ENCODE measurements at regions not wholly inside any gene's neighbourhood (a gene's known extent, or its start where the extent isn't known, plus 50 kb on each side); places are given as distances from the start of the nearest gene placed in this dataset.

GRCh38 chr4:20019310-20020015, 232.2 kb upstream of the SLIT2 start:
- Histone ChIP-seq H2AFZ (ENCODE audit: control insufficient read depth, low read depth, low read length) (no peak overlapping the region), H3K36me3 (ENCODE audit: control insufficient read depth in 2 of 2, insufficient read depth in 2 of 2, low read length in 1 of 2) (no peaks in the 10 kb centered on the region), H3K9ac (ENCODE audit: control insufficient read depth, insufficient read depth, low read length) (no peak overlapping the region), H3K27ac (ENCODE audit: control insufficient read depth, insufficient read depth) (no peak overlapping the region), H3K79me2 (ENCODE audit: control insufficient read depth, insufficient read depth, low read length) (no peaks in the 10 kb centered on the region), H3K4me2 (ENCODE audit: control insufficient read depth, insufficient read depth) (no peak overlapping the region), H3K4me1 (ENCODE audit: control insufficient read depth, insufficient read depth, low read length) (no peaks in the 10 kb centered on the region), H3K4me3 (no peak overlapping the region), H3K27me3 (replicated peaks in 1 of 2; ENCODE audit: control insufficient read depth in 2 of 2, insufficient read depth in 2 of 2, low read length in 1 of 2) (no peaks in the 10 kb centered on the region), H4K20me1 (ENCODE audit: control insufficient read depth, insufficient read depth) (no peaks in the 10 kb centered on the region), H3K9me3 (replicated peaks; ENCODE audit: control insufficient read depth, insufficient read depth, low read length) (no peaks in the 10 kb centered on the region)
- BruUV-seq (replicated peaks): no TSS peak
- TF ChIP-seq POU2F2 (IDR thresholded peaks at IDR 0.05; ENCODE audit: borderline replicate concordance, low read depth, low read length): no peak
- TF ChIP-seq ZSCAN29 (IDR thresholded peaks at IDR 0.05): no peak
- TF ChIP-seq LARP7 (IDR thresholded peaks at IDR 0.05): no peak
- TF ChIP-seq NFYB (IDR thresholded peaks at IDR 0.05; ENCODE audit: insufficient read depth, low read depth, low read length): no peak
- TF ChIP-seq ZZZ3 (IDR thresholded peaks at IDR 0.05; ENCODE audit: control insufficient read depth, insufficient read length, low read depth): no peak
- no peak for TF ChIP-seq BCL3 (IDR thresholded peaks at IDR 0.05; ENCODE audit: borderline replicate concordance, insufficient read depth, low read depth, low read length, poor library complexity, severe bottlenecking)
- TF ChIP-seq, protein P1, sequence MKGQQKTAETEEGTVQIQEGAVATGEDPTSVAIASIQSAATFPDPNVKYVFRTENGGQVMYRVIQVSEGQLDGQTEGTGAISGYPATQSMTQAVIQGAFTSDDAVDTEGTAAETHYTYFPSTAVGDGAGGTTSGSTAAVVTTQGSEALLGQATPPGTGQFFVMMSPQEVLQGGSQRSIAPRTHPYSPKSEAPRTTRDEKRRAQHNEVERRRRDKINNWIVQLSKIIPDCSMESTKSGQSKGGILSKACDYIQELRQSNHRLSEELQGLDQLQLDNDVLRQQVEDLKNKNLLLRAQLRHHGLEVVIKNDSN (IDR thresholded peaks at IDR 0.05; ENCODE audit: borderline replicate concordance, extremely low read length, insufficient read depth, low read depth, low read length): no peak
- no peak for TF ChIP-seq RCOR1 (conservative IDR thresholded peaks at IDR 0.05; ENCODE audit: low read depth, low read length)
- no peak for TF ChIP-seq MTA3 (IDR thresholded peaks at IDR 0.05; ENCODE audit: borderline replicate concordance, low read length)
- no peak for TF ChIP-seq REST (IDR thresholded peaks at IDR 0.05; ENCODE audit: low read depth, low read length)
- intact Hi-C loops (cut with micrococcal nuclease; ENCODE audit: unreplicated experiment): no loop called here
- in situ Hi-C loops (cut with MboI): no loop called here
- ChIA-PET SMC1A (ENCODE audit: uncharacterized antibody, unreplicated experiment) (no interaction called here), CTCF (no interaction called here), POLR2A (no interaction called here), RAD21 (ENCODE audit: unreplicated experiment) (no interaction called here)
- no peak for ATAC-seq
- 35% methylated on average over 4 of the region's 4 CpGs for WGBS (ENCODE audit: insufficient coverage, insufficient replicate concordance, low lambda C conversion rate, missing lambda C conversion rate)
- no peak for FAIRE-seq
- DNase-seq (ENCODE audit: low read depth, low spot score): no peak

Measured in GM12878 (cell line).